Loucy (cell line): ENCODE measurements at regions not wholly inside any gene's neighbourhood (a gene's known extent, or its start where the extent isn't known, plus 50 kb on each side); places are given as distances from the start of the nearest gene placed in this dataset.

Source experiments
- EZH2phosphoT487 ChIP-seq: fragments of 200-600 bp; IDR thresholded peaks from 2 replicates; pipeline ENCODE4 v1.6.1; 2018; ENCODE audit warnings: antibody characterized with exemption, mild to moderate bottlenecking, moderate library complexity, borderline replicate concordance
- TF ChIP-seq, protein P1 (sequence below): fragments of 200-600 bp; sonication (generic); conservative IDR thresholded peaks from 2 replicates; pipeline ENCODE4 v1.5.1; 2014; ENCODE audit warnings: mild to moderate bottlenecking, antibody characterized with exemption, low read length

DNA sequence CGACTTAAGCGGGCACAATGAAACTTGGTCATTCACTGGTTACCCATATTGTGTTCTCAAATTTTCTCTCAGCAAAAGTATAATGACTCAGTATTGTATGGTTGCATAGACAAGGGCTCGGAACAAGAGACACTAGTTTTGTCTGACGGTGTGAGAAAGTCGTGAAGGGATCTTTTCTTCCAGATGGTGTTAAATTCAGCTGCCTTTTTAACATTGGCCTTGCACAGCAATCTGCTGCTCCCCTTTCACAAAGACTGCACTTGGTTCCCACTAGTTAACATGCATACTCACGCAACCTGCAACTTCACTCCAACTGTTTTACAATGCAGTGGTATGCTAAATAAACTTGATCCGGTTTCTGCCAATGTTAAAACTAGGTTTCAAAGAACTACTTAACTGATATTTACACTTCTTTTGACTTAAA is 219.2 kb downstream of the MEF2C start:
- TF ChIP-seq, protein P1, sequence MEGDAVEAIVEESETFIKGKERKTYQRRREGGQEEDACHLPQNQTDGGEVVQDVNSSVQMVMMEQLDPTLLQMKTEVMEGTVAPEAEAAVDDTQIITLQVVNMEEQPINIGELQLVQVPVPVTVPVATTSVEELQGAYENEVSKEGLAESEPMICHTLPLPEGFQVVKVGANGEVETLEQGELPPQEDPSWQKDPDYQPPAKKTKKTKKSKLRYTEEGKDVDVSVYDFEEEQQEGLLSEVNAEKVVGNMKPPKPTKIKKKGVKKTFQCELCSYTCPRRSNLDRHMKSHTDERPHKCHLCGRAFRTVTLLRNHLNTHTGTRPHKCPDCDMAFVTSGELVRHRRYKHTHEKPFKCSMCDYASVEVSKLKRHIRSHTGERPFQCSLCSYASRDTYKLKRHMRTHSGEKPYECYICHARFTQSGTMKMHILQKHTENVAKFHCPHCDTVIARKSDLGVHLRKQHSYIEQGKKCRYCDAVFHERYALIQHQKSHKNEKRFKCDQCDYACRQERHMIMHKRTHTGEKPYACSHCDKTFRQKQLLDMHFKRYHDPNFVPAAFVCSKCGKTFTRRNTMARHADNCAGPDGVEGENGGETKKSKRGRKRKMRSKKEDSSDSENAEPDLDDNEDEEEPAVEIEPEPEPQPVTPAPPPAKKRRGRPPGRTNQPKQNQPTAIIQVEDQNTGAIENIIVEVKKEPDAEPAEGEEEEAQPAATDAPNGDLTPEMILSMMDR: no peak
- TF ChIP-seq EZH2phosphoT487: no peak
